Endothelial cell of umbilical vein (primary cell): ENCODE measurements at regions not wholly inside any gene's neighbourhood (a gene's known extent, or its start where the extent isn't known, plus 50 kb on each side); places are given as distances from the start of the nearest gene placed in this dataset.

ENCODE experiments used
- EZH2 ChIP-seq: IDR thresholded peaks from 2 replicates; pipeline ENCODE4 v1.6.1; 2012; ENCODE audit warnings: borderline replicate concordance, low read depth, mild to moderate bottlenecking, moderate library complexity, low read length, inconsistent platforms; ENCODE audit not compliant: severe bottlenecking
- FOS ChIP-seq: IDR thresholded peaks from 2 replicates; pipeline ENCODE4 v1.6.1; 2011; ENCODE audit warnings: mild to moderate bottlenecking, low read length, moderate library complexity, borderline replicate concordance; ENCODE audit not compliant: insufficient read depth
- POLR2A ChIP-seq: IDR thresholded peaks from 2 replicates; pipeline ENCODE4 v1.6.1; 2012; ENCODE audit warnings: low read depth, mild to moderate bottlenecking, control low read depth, low read length
- TF ChIP-seq, protein P1 (sequence below): IDR thresholded peaks from 2 replicates; pipeline ENCODE4 v1.6.1; 2011; ENCODE audit not compliant: insufficient read depth, insufficient read length
- TF ChIP-seq, protein P2 (sequence below), 2 donors: IDR thresholded peaks; 1 replicate in 1 of 2; 2 replicates in 1 of 2; pipeline ENCODE4 v1.5.1; 2011; ENCODE audit warnings: low read length in 2 of 2, mild to moderate bottlenecking in 2 of 2, moderate library complexity in 2 of 2, control low read depth in 1 of 2, inconsistent platforms in 1 of 2, low read depth in 1 of 2; ENCODE audit not compliant: insufficient read depth in 1 of 2; ENCODE audit errors: extremely low read depth in 1 of 2

DNA sequence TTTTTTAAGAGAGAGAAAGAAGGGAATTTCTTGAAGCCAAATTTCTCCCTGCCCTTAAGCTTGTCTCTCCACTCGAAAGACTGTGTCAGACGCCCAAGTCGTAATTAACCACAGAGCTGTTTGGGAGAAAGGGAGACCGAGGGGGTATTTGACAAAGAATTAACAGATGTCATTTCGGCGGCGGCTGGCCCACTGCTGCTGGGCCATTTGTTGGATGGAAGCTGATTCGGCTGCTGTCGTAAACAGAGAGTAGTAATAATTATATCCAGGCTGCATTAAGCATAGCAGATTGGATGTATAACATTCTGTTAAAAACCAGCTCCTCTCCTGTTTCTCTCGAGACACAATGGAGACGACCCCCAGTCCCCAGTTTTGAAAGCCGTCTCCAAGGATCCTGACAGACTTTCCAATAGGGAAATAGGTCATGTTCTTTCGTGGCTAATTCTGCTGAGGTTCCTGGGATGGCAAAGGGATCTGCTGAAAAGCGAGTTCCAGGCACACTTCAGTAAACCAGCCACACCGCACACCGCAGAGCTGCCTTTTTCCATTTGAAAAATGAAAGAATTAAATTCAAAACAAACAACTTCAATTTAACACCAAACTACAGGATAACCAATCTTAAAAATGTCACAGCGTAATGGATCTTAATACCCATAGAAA, 71.5 kb downstream of the KCTD15 start:
- TF ChIP-seq, protein P1, sequence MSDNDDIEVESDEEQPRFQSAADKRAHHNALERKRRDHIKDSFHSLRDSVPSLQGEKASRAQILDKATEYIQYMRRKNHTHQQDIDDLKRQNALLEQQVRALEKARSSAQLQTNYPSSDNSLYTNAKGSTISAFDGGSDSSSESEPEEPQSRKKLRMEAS = no peak
- TF ChIP-seq, protein P2, sequence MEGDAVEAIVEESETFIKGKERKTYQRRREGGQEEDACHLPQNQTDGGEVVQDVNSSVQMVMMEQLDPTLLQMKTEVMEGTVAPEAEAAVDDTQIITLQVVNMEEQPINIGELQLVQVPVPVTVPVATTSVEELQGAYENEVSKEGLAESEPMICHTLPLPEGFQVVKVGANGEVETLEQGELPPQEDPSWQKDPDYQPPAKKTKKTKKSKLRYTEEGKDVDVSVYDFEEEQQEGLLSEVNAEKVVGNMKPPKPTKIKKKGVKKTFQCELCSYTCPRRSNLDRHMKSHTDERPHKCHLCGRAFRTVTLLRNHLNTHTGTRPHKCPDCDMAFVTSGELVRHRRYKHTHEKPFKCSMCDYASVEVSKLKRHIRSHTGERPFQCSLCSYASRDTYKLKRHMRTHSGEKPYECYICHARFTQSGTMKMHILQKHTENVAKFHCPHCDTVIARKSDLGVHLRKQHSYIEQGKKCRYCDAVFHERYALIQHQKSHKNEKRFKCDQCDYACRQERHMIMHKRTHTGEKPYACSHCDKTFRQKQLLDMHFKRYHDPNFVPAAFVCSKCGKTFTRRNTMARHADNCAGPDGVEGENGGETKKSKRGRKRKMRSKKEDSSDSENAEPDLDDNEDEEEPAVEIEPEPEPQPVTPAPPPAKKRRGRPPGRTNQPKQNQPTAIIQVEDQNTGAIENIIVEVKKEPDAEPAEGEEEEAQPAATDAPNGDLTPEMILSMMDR (IDR thresholded peaks at IDR 0.05; ENCODE audit: extremely low read depth in 1 of 2, insufficient read depth in 1 of 2, low read depth in 1 of 2, low read length in 2 of 2) = no peak
- TF ChIP-seq POLR2A = no peak
- TF ChIP-seq FOS = no peak
- no peak for TF ChIP-seq EZH2
